HUES48 (cell line): ENCODE measurements at regions not wholly inside any gene's neighbourhood (a gene's known extent, or its start where the extent isn't known, plus 50 kb on each side); places are given as distances from the start of the nearest gene placed in this dataset.

ENCODE experiments used
- H3K27ac ChIP-seq: one replicate; pipeline ENCODE4 v1.7.0; 2013; ENCODE audit warnings: low read depth, low read length, inconsistent platforms
- H3K27me3 ChIP-seq: 2 replicates; pipeline ENCODE4 v1.6.1; 2013; ENCODE audit warnings: mild to moderate bottlenecking, low read length; ENCODE audit not compliant: control insufficient read depth, insufficient read depth
- H3K36me3 ChIP-seq: 2 replicates; pipeline ENCODE4 v1.6.1; 2013; ENCODE audit warnings: low read length; ENCODE audit not compliant: control insufficient read depth, insufficient read depth
- H3K4me1 ChIP-seq: 2 replicates; pipeline ENCODE4 v1.6.1; 2013; ENCODE audit warnings: mild to moderate bottlenecking, low read length; ENCODE audit not compliant: control insufficient read depth, insufficient read depth
- H3K4me3 ChIP-seq: 2 replicates; pipeline ENCODE4 v1.5.1; 2013; ENCODE audit warnings: mild to moderate bottlenecking, low read depth, low read length
- H3K9ac ChIP-seq: 2 replicates; pipeline ENCODE4 v1.6.1; 2013; ENCODE audit warnings: mild to moderate bottlenecking, low read depth, low read length, moderate library complexity
- H3K9me3 ChIP-seq: 2 replicates; pipeline ENCODE4 v1.6.1; 2013; ENCODE audit warnings: low read length; ENCODE audit not compliant: control insufficient read depth, insufficient read depth

- H3K4me1 ChIP-seq = peaks cover 5% of the 10 kb centered on the region; the same call in 1 of the 2 replicates
- H3K9me3 ChIP-seq = no peaks in the 10 kb centered on the region
- no peak overlapping the region for H3K9ac ChIP-seq
- no peaks in the 10 kb centered on the region for H3K36me3 ChIP-seq
- no peak overlapping the region for H3K27ac ChIP-seq
- no peak overlapping the region for H3K4me3 ChIP-seq
- H3K27me3 ChIP-seq = no peaks in the 10 kb centered on the region
Observed at GRCh38 chr13:107035778-107036177, 467.8 kb upstream of the ARGLU1 start.

- no peak overlapping the region for H3K4me3 ChIP-seq
- peaks cover 5% of the 10 kb centered on the region; the same call in 1 of the 2 replicates for H3K4me1 ChIP-seq
- H3K27ac ChIP-seq = no peak overlapping the region
- H3K9me3 ChIP-seq = no peaks in the 10 kb centered on the region
- H3K27me3 ChIP-seq = no peaks in the 10 kb centered on the region
- no peaks in the 10 kb centered on the region for H3K36me3 ChIP-seq
- H3K9ac ChIP-seq = no peak overlapping the region
Observed at GRCh38 chr13:107035186-107035585, 467.2 kb upstream of the ARGLU1 start.

- H3K4me3 ChIP-seq = no peak overlapping the region
- no peaks in the 10 kb centered on the region for H3K27me3 ChIP-seq
- H3K36me3 ChIP-seq = no peaks in the 10 kb centered on the region
- H3K9ac ChIP-seq = no peak overlapping the region
- H3K9me3 ChIP-seq = no peaks in the 10 kb centered on the region
- no peak overlapping the region for H3K27ac ChIP-seq
- peaks cover 5% of the 10 kb centered on the region; the same call in 1 of the 2 replicates for H3K4me1 ChIP-seq
Observed at GRCh38 chr13:107034236-107034872, 466.4 kb upstream of the ARGLU1 start.

- no peak overlapping the region for H3K27ac ChIP-seq
- peaks cover 5% of the 10 kb centered on the region; the same call in 1 of the 2 replicates for H3K4me1 ChIP-seq
- no peaks in the 10 kb centered on the region for H3K27me3 ChIP-seq
- H3K36me3 ChIP-seq = no peaks in the 10 kb centered on the region
- H3K9ac ChIP-seq = no peak overlapping the region
- H3K9me3 ChIP-seq = no peaks in the 10 kb centered on the region
- no peak overlapping the region for H3K4me3 ChIP-seq
Observed at GRCh38 chr13:107031716-107032115, 463.8 kb upstream of the ARGLU1 start.

GRCh38 chr13:107028751-107029150 is 460.8 kb upstream of the ARGLU1 start:
- Histone ChIP-seq H3K4me1 (no peaks in the 10 kb centered on the region), H3K9me3 (no peaks in the 10 kb centered on the region), H3K27me3 (no peaks in the 10 kb centered on the region), H3K9ac (no peak overlapping the region), H3K27ac (no peak overlapping the region), H3K4me3 (no peak overlapping the region), H3K36me3 (no peaks in the 10 kb centered on the region)

- no peaks in the 10 kb centered on the region for H3K9me3 ChIP-seq
- no peak overlapping the region for H3K4me3 ChIP-seq
- no peak overlapping the region for H3K9ac ChIP-seq
- H3K36me3 ChIP-seq = no peaks in the 10 kb centered on the region
- no peaks in the 10 kb centered on the region for H3K27me3 ChIP-seq
- H3K4me1 ChIP-seq = no peaks in the 10 kb centered on the region; the same call in 1 of the 2 replicates
- no peak overlapping the region for H3K27ac ChIP-seq
Observed at GRCh38 chr13:107025991-107026390, 458.1 kb upstream of the ARGLU1 start.

GRCh38 chr13:107023335-107023734 is 455.4 kb upstream of the ARGLU1 start:
- no peaks in the 10 kb centered on the region for H3K9me3 ChIP-seq
- no peak overlapping the region for H3K4me3 ChIP-seq
- H3K4me1 ChIP-seq = no peaks in the 10 kb centered on the region; the same call in 1 of the 2 replicates
- no peak overlapping the region for H3K9ac ChIP-seq
- no peak overlapping the region for H3K27ac ChIP-seq
- no peaks in the 10 kb centered on the region for H3K36me3 ChIP-seq
- no peaks in the 10 kb centered on the region for H3K27me3 ChIP-seq

GRCh38 chr13:107020393-107020792 is 452.5 kb upstream of the ARGLU1 start:
- Histone ChIP-seq H3K4me1 (no peaks in the 10 kb centered on the region; the same call in 1 of the 2 replicates), H3K27me3 (no peaks in the 10 kb centered on the region), H3K36me3 (no peaks in the 10 kb centered on the region), H3K27ac (no peak overlapping the region), H3K9me3 (no peaks in the 10 kb centered on the region), H3K9ac (no peak overlapping the region), H3K4me3 (no peak overlapping the region)

- Histone ChIP-seq H3K4me1 (no peaks in the 10 kb centered on the region; the same call in 1 of the 2 replicates), H3K4me3 (no peak overlapping the region), H3K36me3 (no peaks in the 10 kb centered on the region), H3K27ac (no peak overlapping the region), H3K27me3 (no peaks in the 10 kb centered on the region), H3K9ac (no peak overlapping the region), H3K9me3 (no peaks in the 10 kb centered on the region)
Observed at GRCh38 chr13:107018285-107018684, 450.3 kb upstream of the ARGLU1 start.

- Histone ChIP-seq H3K9me3 (no peaks in the 10 kb centered on the region), H3K9ac (no peak overlapping the region), H3K36me3 (no peaks in the 10 kb centered on the region), H3K4me1 (no peaks in the 10 kb centered on the region), H3K27ac (no peak overlapping the region), H3K4me3 (no peak overlapping the region), H3K27me3 (no peaks in the 10 kb centered on the region)
Observed at GRCh38 chr13:107006661-107007060, 438.7 kb upstream of the ARGLU1 start.

GRCh38 chr13:107005577-107005976 is 437.6 kb upstream of the ARGLU1 start:
- Histone ChIP-seq H3K36me3 (no peaks in the 10 kb centered on the region), H3K9ac (no peak overlapping the region), H3K9me3 (no peaks in the 10 kb centered on the region), H3K4me3 (no peak overlapping the region), H3K27me3 (no peaks in the 10 kb centered on the region), H3K4me1 (no peaks in the 10 kb centered on the region), H3K27ac (no peak overlapping the region)
